K562 (cell line): ENCODE measurements at regions not wholly inside any gene's neighbourhood (a gene's known extent, or its start where the extent isn't known, plus 50 kb on each side); places are given as distances from the start of the nearest gene placed in this dataset.

Experiments used
- ATAC-seq: fragments of 200-7000 bp; cut with Tn5 transposase; 3 replicates; pipeline ENCODE4 v1.9.1; 2020; ENCODE audit warnings: moderate library complexity
- BruUV-seq: library from RNA; stranded (reverse); fragments of 400-500 nt; replicated peaks from 2 replicates; lab custom pipeline; 2021; lab: Mats Ljungman, UMichigan
- CTCF ChIA-PET: fragments of 300-600 bp; formaldehyde crosslinking; extraction: SDS; loops from one replicate; lab custom pipeline; 2021; ENCODE audit warnings: low intra/inter-chr PET ratio; lab: Yijun Ruan, JAX
- POLR2A ChIA-PET: fragments of 300-600, 350-650 bp; sonication (Branson Sonifier 250); formaldehyde crosslinking; extraction: SDS; loops from one replicate; lab custom pipeline; 2021; ENCODE audit warnings: antibody characterized with exemption, inconsistent platforms; lab: Yijun Ruan, JAX
- DNase-seq, 4 experiments: peaks; one replicate each; pipeline versions ENCODE4 v3.0.0 to v3.0.0-alpha.2; 2011 to 2018; ENCODE audit warnings: low spot score in 3 of 4, mixed read lengths in 3 of 4; ENCODE audit errors: extremely low read depth in 1 of 4
- FAIRE-seq: peaks from 2 replicates; lab custom pipeline; 2011; peaks lifted over from hg19 to GRCh38; lab: Jason Lieb, UNC
- H2AFZ ChIP-seq: 2 replicates; pipeline ENCODE4 v1.6.0; 2011; ENCODE audit warnings: low read depth, low read length, control low read depth, inconsistent platforms
- H3K27ac ChIP-seq: fragments of 200-600 bp; 3 replicates; pipeline ENCODE4 v1.8.0; 2011; ENCODE audit warnings: low read depth, mild to moderate bottlenecking, control low read depth, inconsistent platforms, low read length, moderate library complexity, mixed read lengths; ENCODE audit errors: extremely low read depth
- H3K27me3 ChIP-seq, 2 experiments: fragments of 300-600 bp in 1 of 2; 2 replicates in 1 of 2; 3 replicates in 1 of 2; pipeline versions ENCODE4 v1.6.0 to v1.8.0; 2011; ENCODE audit warnings: inconsistent platforms in 2 of 2, low read length in 2 of 2, mild to moderate bottlenecking in 1 of 2, mixed read lengths in 1 of 2, moderate library complexity in 1 of 2; ENCODE audit not compliant: control insufficient read depth in 2 of 2, insufficient read depth in 2 of 2
- H3K36me3 ChIP-seq: fragments of 300-600 bp; 3 replicates; pipeline ENCODE4 v1.8.0; 2011; ENCODE audit warnings: mild to moderate bottlenecking, low read length, inconsistent platforms; ENCODE audit not compliant: control insufficient read depth, insufficient read depth
- H3K4me1 ChIP-seq, 2 experiments: fragments of 200-600 bp in 1 of 2; replicated peaks in 1 of 2; 2 replicates in 1 of 2; 3 replicates in 1 of 2; pipeline versions ENCODE4 v1.5.1 to v1.8.0; 2011; ENCODE audit warnings: inconsistent platforms in 2 of 2, low read length in 2 of 2, mild to moderate bottlenecking in 1 of 2, mixed read lengths in 1 of 2, moderate library complexity in 1 of 2; ENCODE audit not compliant: control insufficient read depth in 2 of 2, insufficient read depth in 2 of 2
- H3K4me2 ChIP-seq: 2 replicates; pipeline ENCODE4 v1.6.1; 2011; ENCODE audit warnings: low read length, control low read depth, inconsistent platforms, mixed read lengths; ENCODE audit not compliant: insufficient read depth
- H3K4me3 ChIP-seq: fragments of 200-600 bp; sonication (generic), shearing (Covaris generic); 2 replicates; pipeline ENCODE4 v1.5.1; 2016; ENCODE audit warnings: control low read depth, inconsistent platforms
- H3K79me2 ChIP-seq: fragments of 200-600 bp; 3 replicates; pipeline ENCODE4 v1.8.0; 2011; ENCODE audit warnings: low read length, inconsistent platforms; ENCODE audit not compliant: control insufficient read depth, insufficient read depth
- H3K9ac ChIP-seq, 2 experiments: 2 replicates each; pipeline versions ENCODE4 v1.6.0 to v1.6.1; 2011; ENCODE audit warnings: low read depth in 2 of 2, low read length in 2 of 2, control low read depth in 1 of 2, inconsistent platforms in 1 of 2, mild to moderate bottlenecking in 1 of 2, mixed read lengths in 1 of 2; ENCODE audit not compliant: insufficient read depth in 1 of 2
- H3K9me1 ChIP-seq: one replicate; pipeline ENCODE4 v1.6.0; 2011; ENCODE audit warnings: inconsistent platforms, mild to moderate bottlenecking, low read length, moderate library complexity; ENCODE audit not compliant: control insufficient read depth, insufficient read depth
- H3K9me3 ChIP-seq: replicated peaks from 2 replicates; pipeline ENCODE4 v1.5.1; 2011; ENCODE audit warnings: low read depth, low read length, inconsistent platforms; ENCODE audit not compliant: control insufficient read depth, insufficient read depth
- H4K20me1 ChIP-seq: replicated peaks from 2 replicates; pipeline ENCODE4 v1.6.1; 2011; ENCODE audit warnings: low read length, inconsistent platforms, mixed read lengths; ENCODE audit not compliant: control insufficient read depth, insufficient read depth
- FOXJ3 ChIP-seq: sonication (generic); formaldehyde crosslinking; IDR thresholded peaks from 2 replicates; pipeline ENCODE4 v1.4.0; 2020; ENCODE audit warnings: mild to moderate bottlenecking, missing genetic modification reagents
- JUN ChIP-seq, 2 experiments: sonication (generic) in 1 of 2; formaldehyde crosslinking in 1 of 2; IDR thresholded peaks; 2 replicates each; pipeline versions ENCODE4 v1.6.1 to v1.8.0; 2012 to 2022; ENCODE audit warnings: borderline replicate concordance in 2 of 2, mild to moderate bottlenecking in 2 of 2, improper control_type of control experiment in 1 of 2, low read depth in 1 of 2, low read length in 1 of 2, missing genetic modification reagents in 1 of 2
- MAFF ChIP-seq: IDR thresholded peaks from 2 replicates; pipeline ENCODE4 v1.6.1; 2012; ENCODE audit warnings: low read length, improper control_type of control experiment
- NFE2 ChIP-seq: IDR thresholded peaks from 2 replicates; pipeline ENCODE4 v1.6.1; 2014; ENCODE audit warnings: antibody characterized with exemption, low read depth
- NFIX ChIP-seq: fragments of 250-450 bp; sonication (Bioruptor Pico); IDR thresholded peaks from 2 replicates; pipeline ENCODE4 v1.4.0; 2020; ENCODE audit warnings: low read depth, mild to moderate bottlenecking, moderate library complexity
- TAF9B ChIP-seq: fragments of 450-650 bp; IDR thresholded peaks from 2 replicates; pipeline ENCODE4 v1.6.1; 2018; ENCODE audit warnings: mild to moderate bottlenecking; ENCODE audit not compliant: partially characterized antibody
- TEAD4 ChIP-seq, 2 experiments: sonication (generic) in 1 of 2; formaldehyde crosslinking in 1 of 2; IDR thresholded peaks; 2 replicates each; pipeline versions ENCODE4 v1.6.1 to v1.8.0; 2012 to 2022; ENCODE audit warnings: borderline replicate concordance in 1 of 2, inconsistent platforms in 1 of 2, low read length in 1 of 2, mild to moderate bottlenecking in 1 of 2, missing genetic modification reagents in 1 of 2
- ZNF584 ChIP-seq: fragments of 200-800 bp; sonication (Bioruptor generic); IDR thresholded peaks from 2 replicates; pipeline ENCODE4 v1.6.1; 2016; ENCODE audit warnings: low read depth, mild to moderate bottlenecking, missing genetic modification characterization, missing compliant biosample characterization
- ZNF764 ChIP-seq: fragments of 250-450 bp; sonication (Bioruptor Pico); IDR thresholded peaks from 2 replicates; pipeline ENCODE4 v1.4.0; 2020; ENCODE audit warnings: low read depth, mild to moderate bottlenecking, moderate library complexity
- WGBS: fragments of 100-300 bp; shearing (Covaris generic); methylation state at CpG from one replicate; pipeline ENCODE4 v1.1.6; 2016; ENCODE audit warnings: low coverage, mixed read lengths; ENCODE audit not compliant: insufficient coverage; ENCODE audit errors: missing lambda C conversion rate; 5-methylcytosine and 5-hydroxymethylcytosine counted together
- in situ Hi-C: fragments of 300-500 bp; cut with MboI; formaldehyde crosslinking; loops from 4 replicates; pipeline ENCODE4 v1.15.0; 2018; ENCODE audit warnings: inconsistent platforms, mixed read lengths
- intact Hi-C: fragments of 100-400 bp; cut with micrococcal nuclease; formaldehyde crosslinking; loops from 2 replicates; pipeline ENCODE4 v1.14.2; 2022
- TF ChIP-seq, protein P1 (sequence below): fragments of 450-650 bp; formaldehyde crosslinking; IDR thresholded peaks from 2 replicates; pipeline ENCODE4 v1.4.0; 2020; ENCODE audit warnings: mild to moderate bottlenecking
- TF ChIP-seq, protein P2 (sequence below): fragments of 450-650 bp; formaldehyde crosslinking; IDR thresholded peaks from 2 replicates; pipeline ENCODE4 v1.4.0; 2020; ENCODE audit warnings: mild to moderate bottlenecking, mixed read lengths
- TF ChIP-seq, protein P3 (sequence below): fragments of 250-450 bp; sonication (Bioruptor Pico); IDR thresholded peaks from 2 replicates; pipeline ENCODE4 v1.8.0; 2021; ENCODE audit warnings: moderate library complexity, mild to moderate bottlenecking, inconsistent platforms
- TF ChIP-seq, protein P4 (sequence below), 2 experiments: fragments of 450-650 bp; IDR thresholded peaks; 2 replicates each; pipeline ENCODE4 v1.6.1; 2018; ENCODE audit warnings: mild to moderate bottlenecking in 2 of 2, low read depth in 1 of 2; ENCODE audit not compliant: partially characterized antibody in 2 of 2

DNA sequence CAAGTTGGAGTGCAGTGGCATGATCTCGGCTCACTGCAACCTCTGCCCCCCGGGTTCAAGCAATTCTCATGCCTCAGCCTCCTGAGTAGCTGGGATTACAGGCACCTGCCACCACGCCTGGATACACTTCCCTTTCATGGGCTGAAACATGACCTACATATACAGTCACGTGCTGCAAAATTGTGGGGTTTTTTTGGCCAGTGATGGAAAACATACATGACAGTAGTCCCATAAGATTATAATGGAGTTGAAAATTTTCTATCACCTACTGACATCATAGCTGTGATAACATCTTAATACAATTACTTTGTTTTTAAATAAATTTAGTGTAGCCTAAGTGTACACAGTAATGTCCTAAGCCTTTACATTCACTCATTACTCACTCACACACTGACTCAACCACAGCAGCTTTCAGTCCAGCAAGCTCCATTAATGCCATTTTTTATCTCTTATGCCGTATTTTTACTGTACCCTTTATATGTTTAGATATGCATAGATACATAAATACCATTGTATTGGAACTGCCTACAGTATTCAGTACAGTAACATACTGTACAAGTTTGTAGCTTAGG is 79.9 kb upstream of the TMEM196 start:
- CTCF ChIA-PET = no interaction called here
- POLR2A ChIA-PET = no interaction called here
- WGBS = 0% methylated on average over 5 of the region's 5 CpGs
- Histone ChIP-seq H3K9me3 (no peaks in the 10 kb centered on the region), H3K9ac (no peak overlapping the region), H3K79me2 (no peaks in the 10 kb centered on the region), H3K27me3 (no peaks in the 10 kb centered on the region), H2AFZ (no peak overlapping the region), H3K4me3 (no peak overlapping the region), H3K4me1 (no peaks in the 10 kb centered on the region), H3K4me2 (no peak overlapping the region), H3K27ac (no peak overlapping the region), H3K36me3 (no peaks in the 10 kb centered on the region), H4K20me1 (no peaks in the 10 kb centered on the region), H3K9me1 (no peaks in the 10 kb centered on the region)
- no peak for ATAC-seq
- FAIRE-seq = no peak
- intact Hi-C loops (no loop called here), in situ Hi-C loops (no loop called here)
- BruUV-seq = no TSS peak
- no peak for DNase-seq
- TF ChIP-seq FOXJ3 (CRISPR knock-in tag) (no peak), TEAD4 (IDR thresholded peaks at IDR 0.05; ENCODE audit: low read length) (no peak), TEAD4 (CRISPR knock-in tag; IDR thresholded peaks at IDR 0.05; ENCODE audit: borderline replicate concordance) (no peak), NFIX (CRISPR knock-in tag) (no peak), MAFF (no peak), ZNF584 (CRISPR knock-in tag) (no peak), JUN (IDR thresholded peaks at IDR 0.05; ENCODE audit: borderline replicate concordance, low read depth, low read length) (no peak), JUN (CRISPR knock-in tag; IDR thresholded peaks at IDR 0.05; ENCODE audit: borderline replicate concordance) (no peak), ZNF764 (no peak), TAF9B (no peak), NFE2 (no peak)
- TF ChIP-seq, protein P1, sequence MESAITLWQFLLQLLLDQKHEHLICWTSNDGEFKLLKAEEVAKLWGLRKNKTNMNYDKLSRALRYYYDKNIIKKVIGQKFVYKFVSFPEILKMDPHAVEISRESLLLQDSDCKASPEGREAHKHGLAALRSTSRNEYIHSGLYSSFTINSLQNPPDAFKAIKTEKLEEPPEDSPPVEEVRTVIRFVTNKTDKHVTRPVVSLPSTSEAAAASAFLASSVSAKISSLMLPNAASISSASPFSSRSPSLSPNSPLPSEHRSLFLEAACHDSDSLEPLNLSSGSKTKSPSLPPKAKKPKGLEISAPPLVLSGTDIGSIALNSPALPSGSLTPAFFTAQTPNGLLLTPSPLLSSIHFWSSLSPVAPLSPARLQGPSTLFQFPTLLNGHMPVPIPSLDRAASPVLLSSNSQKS (CRISPR knock-in tag) = no peak
- TF ChIP-seq, protein P2, sequence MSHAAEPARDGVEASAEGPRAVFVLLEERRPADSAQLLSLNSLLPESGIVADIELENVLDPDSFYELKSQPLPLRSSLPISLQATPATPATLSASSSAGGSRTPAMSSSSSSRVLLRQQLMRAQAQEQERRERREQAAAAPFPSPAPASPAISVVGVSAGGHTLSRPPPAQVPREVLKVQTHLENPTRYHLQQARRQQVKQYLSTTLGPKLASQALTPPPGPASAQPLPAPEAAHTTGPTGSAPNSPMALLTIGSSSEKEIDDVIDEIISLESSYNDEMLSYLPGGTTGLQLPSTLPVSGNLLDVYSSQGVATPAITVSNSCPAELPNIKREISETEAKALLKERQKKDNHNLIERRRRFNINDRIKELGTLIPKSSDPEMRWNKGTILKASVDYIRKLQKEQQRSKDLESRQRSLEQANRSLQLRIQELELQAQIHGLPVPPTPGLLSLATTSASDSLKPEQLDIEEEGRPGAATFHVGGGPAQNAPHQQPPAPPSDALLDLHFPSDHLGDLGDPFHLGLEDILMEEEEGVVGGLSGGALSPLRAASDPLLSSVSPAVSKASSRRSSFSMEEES (CRISPR knock-in tag) = no peak
- TF ChIP-seq, protein P3, sequence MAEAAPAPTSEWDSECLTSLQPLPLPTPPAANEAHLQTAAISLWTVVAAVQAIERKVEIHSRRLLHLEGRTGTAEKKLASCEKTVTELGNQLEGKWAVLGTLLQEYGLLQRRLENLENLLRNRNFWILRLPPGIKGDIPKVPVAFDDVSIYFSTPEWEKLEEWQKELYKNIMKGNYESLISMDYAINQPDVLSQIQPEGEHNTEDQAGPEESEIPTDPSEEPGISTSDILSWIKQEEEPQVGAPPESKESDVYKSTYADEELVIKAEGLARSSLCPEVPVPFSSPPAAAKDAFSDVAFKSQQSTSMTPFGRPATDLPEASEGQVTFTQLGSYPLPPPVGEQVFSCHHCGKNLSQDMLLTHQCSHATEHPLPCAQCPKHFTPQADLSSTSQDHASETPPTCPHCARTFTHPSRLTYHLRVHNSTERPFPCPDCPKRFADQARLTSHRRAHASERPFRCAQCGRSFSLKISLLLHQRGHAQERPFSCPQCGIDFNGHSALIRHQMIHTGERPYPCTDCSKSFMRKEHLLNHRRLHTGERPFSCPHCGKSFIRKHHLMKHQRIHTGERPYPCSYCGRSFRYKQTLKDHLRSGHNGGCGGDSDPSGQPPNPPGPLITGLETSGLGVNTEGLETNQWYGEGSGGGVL (CRISPR knock-in tag) = no peak
- TF ChIP-seq, protein P4, sequence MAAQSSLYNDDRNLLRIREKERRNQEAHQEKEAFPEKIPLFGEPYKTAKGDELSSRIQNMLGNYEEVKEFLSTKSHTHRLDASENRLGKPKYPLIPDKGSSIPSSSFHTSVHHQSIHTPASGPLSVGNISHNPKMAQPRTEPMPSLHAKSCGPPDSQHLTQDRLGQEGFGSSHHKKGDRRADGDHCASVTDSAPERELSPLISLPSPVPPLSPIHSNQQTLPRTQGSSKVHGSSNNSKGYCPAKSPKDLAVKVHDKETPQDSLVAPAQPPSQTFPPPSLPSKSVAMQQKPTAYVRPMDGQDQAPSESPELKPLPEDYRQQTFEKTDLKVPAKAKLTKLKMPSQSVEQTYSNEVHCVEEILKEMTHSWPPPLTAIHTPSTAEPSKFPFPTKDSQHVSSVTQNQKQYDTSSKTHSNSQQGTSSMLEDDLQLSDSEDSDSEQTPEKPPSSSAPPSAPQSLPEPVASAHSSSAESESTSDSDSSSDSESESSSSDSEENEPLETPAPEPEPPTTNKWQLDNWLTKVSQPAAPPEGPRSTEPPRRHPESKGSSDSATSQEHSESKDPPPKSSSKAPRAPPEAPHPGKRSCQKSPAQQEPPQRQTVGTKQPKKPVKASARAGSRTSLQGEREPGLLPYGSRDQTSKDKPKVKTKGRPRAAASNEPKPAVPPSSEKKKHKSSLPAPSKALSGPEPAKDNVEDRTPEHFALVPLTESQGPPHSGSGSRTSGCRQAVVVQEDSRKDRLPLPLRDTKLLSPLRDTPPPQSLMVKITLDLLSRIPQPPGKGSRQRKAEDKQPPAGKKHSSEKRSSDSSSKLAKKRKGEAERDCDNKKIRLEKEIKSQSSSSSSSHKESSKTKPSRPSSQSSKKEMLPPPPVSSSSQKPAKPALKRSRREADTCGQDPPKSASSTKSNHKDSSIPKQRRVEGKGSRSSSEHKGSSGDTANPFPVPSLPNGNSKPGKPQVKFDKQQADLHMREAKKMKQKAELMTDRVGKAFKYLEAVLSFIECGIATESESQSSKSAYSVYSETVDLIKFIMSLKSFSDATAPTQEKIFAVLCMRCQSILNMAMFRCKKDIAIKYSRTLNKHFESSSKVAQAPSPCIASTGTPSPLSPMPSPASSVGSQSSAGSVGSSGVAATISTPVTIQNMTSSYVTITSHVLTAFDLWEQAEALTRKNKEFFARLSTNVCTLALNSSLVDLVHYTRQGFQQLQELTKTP (IDR thresholded peaks at IDR 0.05; ENCODE audit: low read depth in 1 of 2, partially characterized antibody in 2 of 2) = no peak
